T-helper 1 cell treated with Interleukin-12 subunit alpha and Interleukin-12 subunit beta and Interleukin-4 antibody, amounts not matched to agents 30 μg/mL and 1 μg/mL, for 36 hours (primary cell): ENCODE measurements at regions not wholly inside any gene's neighbourhood (a gene's known extent, or its start where the extent isn't known, plus 50 kb on each side); places are given as distances from the start of the nearest gene placed in this dataset.
"Not testable (repeated sequence)": the region's sequence is repeated elsewhere in the genome, so short reads cannot be mapped to it uniquely, and the experiment has no call there.

Source experiments
- H3K27ac Mint-ChIP-seq: one replicate; pipeline ENCODE4 v1.8.0; 2021; ENCODE audit warnings: mild to moderate bottlenecking, mixed read lengths
- H3K27me3 Mint-ChIP-seq: one replicate; pipeline ENCODE4 v1.8.0; 2021; ENCODE audit warnings: low read depth, mixed read lengths
- H3K36me3 Mint-ChIP-seq: one replicate; pipeline ENCODE4 v1.8.0; 2021; ENCODE audit warnings: low read depth, mixed read lengths
- H3K4me1 Mint-ChIP-seq: one replicate; pipeline ENCODE4 v1.8.0; 2021; ENCODE audit warnings: low read depth, mixed read lengths
- H3K4me3 Mint-ChIP-seq: one replicate; pipeline ENCODE4 v1.8.0; 2021; ENCODE audit warnings: mild to moderate bottlenecking, moderate library complexity, mixed read lengths
- H3K9me3 Mint-ChIP-seq: one replicate; pipeline ENCODE4 v1.8.0; 2021; ENCODE audit warnings: mixed read lengths

DNA sequence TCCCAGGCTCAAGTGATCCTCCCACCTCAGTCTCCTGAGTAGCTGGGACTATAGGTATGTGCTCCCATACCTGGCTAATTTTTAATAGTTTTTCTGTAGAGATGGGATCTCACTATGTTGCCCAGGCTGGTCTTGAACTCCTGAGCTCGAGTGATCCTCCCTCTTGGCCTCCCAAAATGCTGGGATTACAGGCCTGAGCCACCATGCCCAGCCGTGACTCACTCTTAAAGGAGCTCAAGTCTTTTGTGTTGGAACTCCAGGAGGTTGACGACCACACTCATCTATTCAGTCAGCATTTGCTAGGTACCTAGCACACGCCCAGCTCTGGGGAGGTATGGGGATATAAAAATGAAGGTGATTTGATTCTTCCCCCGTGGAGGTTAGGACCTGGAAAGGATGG, 62.8 kb downstream of the UTRN start:
- peaks cover 16% of the 10 kb centered on the region for H3K36me3 Mint-ChIP-seq
- no peaks in the 10 kb centered on the region for H3K27me3 Mint-ChIP-seq
- H3K9me3 Mint-ChIP-seq, result no peaks in the 10 kb centered on the region
- peak overlapping the region; percentile 5 for H3K4me3 Mint-ChIP-seq
- peaks cover 73% of the 10 kb centered on the region for H3K4me1 Mint-ChIP-seq
- H3K27ac Mint-ChIP-seq, result peak overlapping the region; percentile 66

DNA sequence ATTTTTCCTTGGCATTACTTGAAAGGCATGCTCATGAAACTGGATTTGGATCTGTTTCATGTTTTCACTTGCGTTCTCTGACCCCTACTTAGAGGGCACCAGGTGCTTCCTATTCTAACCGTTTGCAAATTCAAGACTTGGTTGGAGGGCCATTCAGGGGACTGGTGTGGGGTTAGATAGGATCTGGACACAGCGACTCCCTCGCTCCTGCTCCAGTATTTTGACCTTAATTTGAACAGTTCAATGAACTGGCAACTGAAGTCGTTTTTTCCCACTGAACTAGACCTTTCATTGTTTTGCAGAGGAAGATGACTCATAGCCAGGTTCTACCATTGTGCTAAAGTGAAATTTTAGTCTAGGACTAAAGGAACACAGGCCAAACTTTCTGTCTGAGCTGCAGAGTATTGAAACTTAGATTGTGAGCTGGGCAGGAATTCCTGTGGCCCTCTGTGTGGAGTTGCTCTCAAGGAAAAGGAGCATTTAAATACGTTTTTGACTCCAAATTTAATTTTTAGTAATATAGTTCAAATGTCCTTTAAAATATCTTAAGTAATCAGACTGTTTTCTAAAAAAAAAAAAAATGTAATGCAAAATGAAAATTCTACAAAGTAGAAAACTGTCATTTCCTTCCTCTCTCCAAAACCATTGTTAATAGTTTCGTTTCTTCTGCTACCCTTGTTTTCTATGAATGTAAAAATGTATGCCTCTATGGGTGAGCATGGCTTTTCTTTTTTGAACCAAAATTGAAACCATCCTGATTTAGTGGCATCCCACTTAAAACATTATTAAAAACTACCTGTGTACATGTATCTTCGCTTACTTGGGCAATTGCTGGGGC, 64.8 kb downstream of the UTRN start:
- Mint-ChIP-seq H3K4me1 (peaks cover 70% of the 10 kb centered on the region), H3K27ac (peak overlapping the region; percentile 96), H3K9me3 (no peaks in the 10 kb centered on the region), H3K36me3 (peaks cover 16% of the 10 kb centered on the region), H3K27me3 (no peaks in the 10 kb centered on the region), H3K4me3 (peak overlapping the region; percentile 81)

DNA sequence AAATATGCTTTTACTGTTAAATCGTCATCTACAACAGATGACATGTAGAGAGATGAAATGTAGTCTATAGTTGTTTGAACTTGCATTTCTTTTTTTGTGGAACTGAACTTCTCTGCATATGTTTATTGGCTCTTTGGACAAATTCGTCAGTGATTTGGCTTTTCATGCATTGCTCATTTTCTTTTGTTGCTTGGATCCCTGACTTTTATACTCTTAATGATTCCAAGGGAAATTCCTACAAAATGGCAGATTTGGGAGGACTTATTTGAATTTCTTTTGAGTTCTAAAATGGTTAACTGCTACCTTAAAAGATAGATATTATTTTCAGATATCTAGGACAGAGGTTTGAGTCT, 65.4 kb downstream of the UTRN start:
- Mint-ChIP-seq H3K4me3 (peak overlapping the region; percentile 81), H3K4me1 (peaks cover 67% of the 10 kb centered on the region), H3K27ac (peak overlapping the region; percentile 96), H3K27me3 (no peaks in the 10 kb centered on the region), H3K36me3 (peaks cover 16% of the 10 kb centered on the region), H3K9me3 (no peaks in the 10 kb centered on the region)

DNA sequence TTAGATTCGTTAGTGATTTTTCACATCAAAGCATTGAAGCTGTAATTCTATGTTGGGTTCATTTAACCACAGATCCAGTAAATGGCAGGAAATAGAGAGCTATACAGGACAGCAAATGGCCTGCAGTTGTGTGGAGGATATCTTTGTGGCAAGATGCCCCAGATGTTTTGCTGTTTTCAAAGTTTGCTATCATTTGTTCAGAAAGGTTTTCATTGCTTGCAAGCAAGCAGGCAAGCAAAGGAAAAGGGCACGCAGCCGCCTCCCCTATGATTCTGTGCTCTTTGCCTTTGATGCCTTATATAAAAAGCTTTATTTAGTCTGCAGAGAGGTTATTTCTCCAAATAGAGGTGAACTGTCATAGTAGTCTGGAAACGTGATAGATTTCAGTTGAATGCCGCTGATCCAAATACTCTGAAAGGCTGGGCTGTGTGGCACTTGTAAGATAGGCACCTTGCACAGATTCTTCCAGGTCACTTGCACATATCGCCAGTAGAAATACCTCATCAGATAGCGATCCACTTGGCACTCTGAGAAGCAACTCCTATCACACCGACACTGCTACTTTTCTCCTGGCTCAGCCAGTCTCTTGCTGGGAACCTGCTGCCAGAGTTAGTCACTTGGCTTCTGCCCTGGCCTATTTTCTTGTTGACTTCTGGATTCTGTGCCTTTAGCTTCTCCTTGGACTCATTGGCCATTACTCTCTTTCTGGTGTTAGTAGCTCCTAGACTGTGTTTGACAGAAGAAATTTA, 66.4 kb downstream of the UTRN start:
- Mint-ChIP-seq H3K36me3 (peaks cover 16% of the 10 kb centered on the region), H3K4me1 (peaks cover 66% of the 10 kb centered on the region), H3K27me3 (no peaks in the 10 kb centered on the region), H3K9me3 (no peaks in the 10 kb centered on the region), H3K4me3 (peak overlapping the region; percentile 77), H3K27ac (peak overlapping the region; percentile 96)

DNA sequence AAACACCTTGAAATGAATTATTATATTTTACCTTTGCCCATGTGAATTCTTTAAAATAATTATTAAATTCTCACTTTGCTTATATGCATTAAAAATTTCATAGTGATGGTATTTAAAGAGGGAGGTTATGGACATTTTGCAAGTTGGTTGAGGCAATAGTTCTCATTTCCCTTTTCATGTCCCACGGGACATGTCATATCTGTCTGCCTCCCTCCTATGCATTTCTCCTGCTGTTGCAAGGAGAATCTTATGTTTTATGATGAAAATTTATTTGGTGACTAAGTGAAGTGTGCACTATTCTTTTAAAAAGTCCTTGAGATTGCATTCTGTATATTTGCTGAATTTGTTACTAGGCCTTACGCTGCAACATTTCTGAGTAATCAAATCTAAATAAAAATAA, 67.2 kb downstream of the UTRN start:
- no peaks in the 10 kb centered on the region for H3K9me3 Mint-ChIP-seq
- peaks cover 14% of the 10 kb centered on the region for H3K36me3 Mint-ChIP-seq
- no peaks in the 10 kb centered on the region for H3K27me3 Mint-ChIP-seq
- H3K27ac Mint-ChIP-seq, result peak overlapping the region; percentile 75
- peaks cover 59% of the 10 kb centered on the region for H3K4me1 Mint-ChIP-seq
- H3K4me3 Mint-ChIP-seq, result no peak overlapping the region

GRCh38 chr6:144353871-144354314, 68.8 kb downstream of the UTRN start:
- Mint-ChIP-seq H3K36me3 (peaks cover 13% of the 10 kb centered on the region), H3K27ac (peak overlapping the region; percentile 83)

GRCh38 chr6:144359783-144360182, 74.6 kb downstream of the UTRN start:
- Mint-ChIP-seq H3K27ac (no peak overlapping the region), H3K4me1 (peaks cover 37% of the 10 kb centered on the region), H3K27me3 (no peaks in the 10 kb centered on the region), H3K9me3 (no peaks in the 10 kb centered on the region), H3K36me3 (peaks cover 29% of the 10 kb centered on the region), H3K4me3 (no peak overlapping the region)

More at GRCh38 chr6:144353871-144354314, 68.8 kb downstream of the UTRN start:
- H3K9me3 Mint-ChIP-seq, result no peaks in the 10 kb centered on the region
- peak overlapping the region; percentile 35 for H3K4me3 Mint-ChIP-seq
- H3K4me1 Mint-ChIP-seq, result peaks cover 54% of the 10 kb centered on the region
- H3K27me3 Mint-ChIP-seq, result no peaks in the 10 kb centered on the region

- Mint-ChIP-seq H3K36me3 (peaks cover 30% of the 10 kb centered on the region), H3K27me3 (no peaks in the 10 kb centered on the region), H3K4me1 (peaks cover 32% of the 10 kb centered on the region), H3K9me3 (no peaks in the 10 kb centered on the region), H3K27ac (no peak overlapping the region), H3K4me3 (no peak overlapping the region)
Measured at GRCh38 chr6:144360401-144360800, 75.3 kb downstream of the UTRN start.

DNA sequence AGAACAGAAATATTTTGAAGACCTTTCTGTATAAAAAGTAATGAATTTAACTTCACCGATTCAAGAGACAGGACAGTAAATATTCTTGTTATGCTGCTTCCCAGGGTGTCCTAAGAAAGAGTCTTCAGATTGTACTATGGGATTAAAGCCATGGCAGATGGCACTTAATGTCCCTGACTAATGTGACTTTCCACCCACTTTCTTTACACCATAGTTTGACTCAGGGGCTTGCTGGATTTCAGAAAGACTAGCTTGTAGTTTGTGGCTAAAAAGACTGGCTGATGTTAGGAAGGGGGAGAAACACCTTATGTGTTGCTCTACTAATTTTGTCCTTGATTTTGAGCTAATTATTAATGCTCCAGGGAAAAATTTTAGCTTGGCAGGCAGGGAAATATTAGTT, 75.9 kb downstream of the UTRN start:
- Mint-ChIP-seq H3K27ac (no peak overlapping the region), H3K27me3 (no peaks in the 10 kb centered on the region), H3K4me1 (peaks cover 32% of the 10 kb centered on the region), H3K36me3 (peaks cover 32% of the 10 kb centered on the region), H3K4me3 (no peak overlapping the region), H3K9me3 (no peaks in the 10 kb centered on the region)

GRCh38 chr6:144362042-144363018, 77.2 kb downstream of the UTRN start:
- Mint-ChIP-seq H3K27me3 (no peaks in the 10 kb centered on the region), H3K4me1 (peaks cover 35% of the 10 kb centered on the region), H3K4me3 (no peak overlapping the region), H3K27ac (no peak overlapping the region), H3K36me3 (peaks cover 34% of the 10 kb centered on the region), H3K9me3 (no peaks in the 10 kb centered on the region)

DNA sequence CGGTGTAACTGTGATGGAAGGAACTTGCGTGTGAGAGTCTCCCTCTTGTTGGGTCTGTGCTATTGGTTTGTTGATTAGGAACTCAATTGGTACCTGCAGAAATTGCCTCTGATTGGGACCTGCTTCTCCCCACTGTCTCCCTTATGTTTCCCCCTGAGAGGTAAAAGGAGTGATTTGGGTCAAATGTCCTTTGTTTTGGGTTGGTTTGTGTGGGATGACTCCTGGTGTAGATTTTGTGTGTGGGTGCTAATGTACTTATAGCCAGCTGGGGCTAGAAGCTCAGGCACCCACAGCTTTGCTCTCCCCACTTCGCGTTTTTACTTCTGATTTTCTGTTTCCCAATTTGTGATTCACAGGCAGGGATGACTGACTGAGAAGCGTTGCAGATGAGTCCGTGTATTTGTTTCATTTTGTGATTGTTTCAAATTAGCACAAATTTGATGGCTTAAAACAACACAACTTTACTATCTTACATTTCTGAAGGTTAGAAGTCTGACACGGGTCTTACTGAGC, 79.1 kb downstream of the UTRN start:
- Mint-ChIP-seq H3K27ac (no peak overlapping the region), H3K9me3 (no peaks in the 10 kb centered on the region), H3K4me3 (no peak overlapping the region), H3K36me3 (peaks cover 38% of the 10 kb centered on the region), H3K27me3 (no peaks in the 10 kb centered on the region), H3K4me1 (peaks cover 30% of the 10 kb centered on the region)

- Mint-ChIP-seq H3K27ac (no peak overlapping the region), H3K36me3 (peaks cover 42% of the 10 kb centered on the region), H3K27me3 (no peaks in the 10 kb centered on the region), H3K9me3 (peaks cover 2% of the 10 kb centered on the region), H3K4me3 (no peak overlapping the region), H3K4me1 (peaks cover 30% of the 10 kb centered on the region)
Measured at GRCh38 chr6:144364782-144365181, 79.6 kb downstream of the UTRN start.

DNA sequence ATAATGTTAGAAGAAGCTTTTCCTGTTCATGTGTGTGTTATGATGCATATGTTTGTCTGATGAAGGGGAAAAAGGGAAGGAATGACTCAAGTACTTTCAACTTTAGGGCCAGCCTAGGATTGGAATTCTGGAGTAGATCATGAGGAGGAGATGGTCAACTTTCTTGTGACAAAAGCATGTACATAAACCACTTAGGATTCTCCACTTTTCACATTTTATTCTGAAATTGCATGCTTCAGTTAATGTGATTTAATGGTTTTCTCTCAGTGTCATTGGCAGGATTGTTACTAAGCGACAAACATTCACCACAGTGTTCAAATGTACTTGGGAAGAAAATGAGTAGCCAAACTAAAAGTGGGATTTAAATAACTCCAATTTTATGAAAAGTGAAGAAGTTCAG, 80.1 kb downstream of the UTRN start:
- H3K36me3 Mint-ChIP-seq, result peaks cover 45% of the 10 kb centered on the region
- no peak overlapping the region for H3K27ac Mint-ChIP-seq
- peaks cover 30% of the 10 kb centered on the region for H3K4me1 Mint-ChIP-seq
- no peak overlapping the region for H3K4me3 Mint-ChIP-seq
- peaks cover 4% of the 10 kb centered on the region for H3K9me3 Mint-ChIP-seq
- no peaks in the 10 kb centered on the region for H3K27me3 Mint-ChIP-seq

DNA sequence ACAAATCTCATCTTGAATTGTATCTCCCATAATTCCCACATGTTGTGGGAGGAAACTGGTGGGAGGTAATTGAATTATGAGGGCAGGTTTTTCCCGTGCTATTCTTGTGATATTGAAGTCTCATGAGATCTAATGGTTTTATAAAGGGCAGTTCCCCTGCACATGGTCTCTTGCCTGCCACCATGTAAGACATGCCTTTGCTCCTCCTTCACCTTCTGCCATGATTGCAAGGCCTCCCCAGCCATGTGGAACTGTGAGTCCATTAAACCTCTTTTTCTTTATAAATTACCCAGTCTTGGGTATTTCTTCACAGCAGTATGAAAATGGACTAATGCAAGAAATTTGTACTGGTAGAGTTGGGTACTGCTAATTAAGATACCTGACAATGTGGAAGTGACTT, 84.6 kb downstream of the UTRN start:
- not testable (repeated sequence) for H3K4me3 Mint-ChIP-seq, H3K9me3 Mint-ChIP-seq, H3K27ac Mint-ChIP-seq, H3K4me1 Mint-ChIP-seq, H3K27me3 Mint-ChIP-seq
- peaks cover 38% of the 10 kb centered on the region for H3K36me3 Mint-ChIP-seq
